ENCODE measurements at regions not wholly inside any gene's neighbourhood (a gene's known extent, or its start where the extent isn't known, plus 50 kb on each side); places are given as distances from the start of the nearest gene placed in this dataset.

GRCh38 chr5:159422361-159422760 lies 92.1 kb upstream of the IL12B start:
- DNase-seq (ENCODE audit: low read depth), result no peak

- no peak for DNase-seq (ENCODE audit: low read depth)
These were observed 92.6 kb upstream of the IL12B start for GRCh38 chr5:159422910-159423309.

GRCh38 chr5:159424123-159424522 lies 93.8 kb upstream of the IL12B start:
- no peak for DNase-seq (ENCODE audit: low read depth)

- no peak for DNase-seq (ENCODE audit: low read depth)
These were observed 96.4 kb upstream of the IL12B start for GRCh38 chr5:159426694-159427093.

- DNase-seq (ENCODE audit: low read depth), result no peak
These were observed 97.1 kb upstream of the IL12B start for GRCh38 chr5:159427180-159428012.

- no peak for DNase-seq (ENCODE audit: low read depth)
These were observed 100.2 kb upstream of the IL12B start for GRCh38 chr5:159430361-159431012.

GRCh38 chr5:159435855-159436254 lies 105.6 kb upstream of the IL12B start:
- DNase-seq (ENCODE audit: low read depth), result no peak

- no peak for DNase-seq (ENCODE audit: low read depth)
These were observed 107.8 kb upstream of the IL12B start for GRCh38 chr5:159438092-159438491.

GRCh38 chr5:159439002-159439401 lies 108.7 kb upstream of the IL12B start:
- no peak for DNase-seq (ENCODE audit: low read depth)

GRCh38 chr5:159440235-159440634 lies 109.9 kb upstream of the IL12B start:
- no peak for DNase-seq (ENCODE audit: low read depth)

- no peak for DNase-seq (ENCODE audit: low read depth)
These were observed 110.7 kb upstream of the IL12B start for GRCh38 chr5:159440968-159441367.

- DNase-seq (ENCODE audit: low read depth), result no peak
These were observed 111.2 kb upstream of the IL12B start for GRCh38 chr5:159441441-159441840.

- no peak for DNase-seq (ENCODE audit: low read depth)
These were observed 112.0 kb upstream of the IL12B start for GRCh38 chr5:159442206-159442850.

- no peak for DNase-seq (ENCODE audit: low read depth)
These were observed 114.3 kb upstream of the IL12B start for GRCh38 chr5:159444441-159445082.

- DNase-seq (ENCODE audit: low read depth), result no peak
These were observed 116.8 kb upstream of the IL12B start for GRCh38 chr5:159447116-159447515.

- DNase-seq (ENCODE audit: low read depth), result no peak
These were observed 118.6 kb upstream of the IL12B start for GRCh38 chr5:159448841-159449407.

GRCh38 chr5:159449925-159450324 lies 119.6 kb upstream of the IL12B start:
- no peak for DNase-seq (ENCODE audit: low read depth)

- no peak for DNase-seq (ENCODE audit: low read depth)
These were observed 120.1 kb upstream of the IL12B start for GRCh38 chr5:159450417-159450816.

GRCh38 chr5:159451197-159452052 lies 121.1 kb upstream of the IL12B start:
- peak; percentile 91 for DNase-seq (ENCODE audit: low read depth)

- DNase-seq (ENCODE audit: low read depth), result no peak
These were observed 122.3 kb upstream of the IL12B start for GRCh38 chr5:159452480-159453167.

- DNase-seq (ENCODE audit: low read depth), result no peak
These were observed 122.9 kb upstream of the IL12B start for GRCh38 chr5:159453209-159453608.

Measured in GM04503 (cell line).